Suprapubic skin (tissue), 4 donors: ENCODE measurements at regions not wholly inside any gene's neighbourhood (a gene's known extent, or its start where the extent isn't known, plus 50 kb on each side); places are given as distances from the start of the nearest gene placed in this dataset.

ENCODE experiments used
- DNase-seq, 2 donors: peaks; one replicate each; pipeline ENCODE4 v3.0.0-alpha.2; 2019; ENCODE audit warnings: low spot score in 2 of 2
- H3K27ac ChIP-seq: fragments of 200-600 bp; sonication (generic); one replicate; pipeline ENCODE4 v1.5.1; 2019
- H3K27me3 ChIP-seq: fragments of 200-600 bp; sonication (generic); one replicate; pipeline ENCODE4 v1.5.1; 2019
- H3K36me3 ChIP-seq: fragments of 200-600 bp; sonication (generic); one replicate; pipeline ENCODE4 v1.5.1; 2019
- H3K4me1 ChIP-seq: fragments of 200-600 bp; sonication (generic); one replicate; pipeline ENCODE4 v1.5.1; 2019
- H3K4me3 ChIP-seq: fragments of 200-600 bp; sonication (generic); one replicate; pipeline ENCODE4 v1.5.1; 2019; ENCODE audit warnings: mild to moderate bottlenecking
- H3K9me3 ChIP-seq: fragments of 200-600 bp; sonication (generic); one replicate; pipeline ENCODE4 v1.5.1; 2019
- CTCF ChIP-seq, 2 donors: fragments of 200-600 bp in 1 of 2; fragments of 450-650 bp in 1 of 2; sonication (generic) in 1 of 2; IDR thresholded peaks; one replicate each; pipeline ENCODE4 v1.5.1; 2016 to 2019; ENCODE audit warnings: antibody characterized with exemption in 2 of 2, mild to moderate bottlenecking in 1 of 2, moderate library complexity in 1 of 2
- EP300 ChIP-seq: sonication (generic); formaldehyde crosslinking; IDR thresholded peaks from one replicate; pipeline ENCODE4 v1.6.1; 2017; ENCODE audit warnings: antibody characterized with exemption
- POLR2A ChIP-seq, 2 donors: fragments of 450-650 bp; IDR thresholded peaks; one replicate each; pipeline ENCODE4 v1.6.1; 2017; ENCODE audit warnings: antibody characterized with exemption in 2 of 2, mild to moderate bottlenecking in 2 of 2, moderate library complexity in 2 of 2
- POLR2AphosphoS5 ChIP-seq, 3 donors: sonication (generic); formaldehyde crosslinking; IDR thresholded peaks; one replicate each; pipeline ENCODE4 v1.6.1; 2017; ENCODE audit warnings: antibody characterized with exemption in 3 of 3
- WGBS: methylation state at CpG from one replicate; pipeline ENCODE4 v1.1.5; 2018; 5-methylcytosine and 5-hydroxymethylcytosine counted together

- TF ChIP-seq POLR2A (IDR thresholded peaks at IDR 0.05) (no peak), CTCF (IDR thresholded peaks at IDR 0.05) (no peak), POLR2AphosphoS5 (IDR thresholded peaks at IDR 0.05) (no peak), EP300 (no peak)
- no peak for DNase-seq
- no peaks in the 10 kb centered on the region for H3K4me1 ChIP-seq
- no peaks in the 10 kb centered on the region for H3K27me3 ChIP-seq
- H3K9me3 ChIP-seq, result no peaks in the 10 kb centered on the region
- no peak overlapping the region for H3K4me3 ChIP-seq
- 67% methylated on average over 2 of the region's 2 CpGs for WGBS
- no peaks in the 10 kb centered on the region for H3K36me3 ChIP-seq
- H3K27ac ChIP-seq, result no peak overlapping the region
These were observed 68.1 kb upstream of the MAGI1 start for GRCh38 chr3:66106788-66107187.

- no peak for TF ChIP-seq POLR2AphosphoS5 (IDR thresholded peaks at IDR 0.05)
- no peak for TF ChIP-seq CTCF (IDR thresholded peaks at IDR 0.05)
- no peak for TF ChIP-seq EP300
- no peak for TF ChIP-seq POLR2A (IDR thresholded peaks at IDR 0.05)
- Histone ChIP-seq H3K4me1 (no peaks in the 10 kb centered on the region), H3K9me3 (no peaks in the 10 kb centered on the region), H3K27ac (no peak overlapping the region), H3K27me3 (no peaks in the 10 kb centered on the region), H3K4me3 (no peak overlapping the region), H3K36me3 (no peaks in the 10 kb centered on the region)
- no peak for DNase-seq
These were observed 65.8 kb upstream of the MAGI1 start for GRCh38 chr3:66104535-66104934.

- 88% methylated on average over 3 of the region's 3 CpGs for WGBS
- DNase-seq, result no peak
- no peak overlapping the region for H3K4me3 ChIP-seq
These were observed 65.0 kb upstream of the MAGI1 start for GRCh38 chr3:66103729-66104128.

GRCh38 chr3:66101901-66102300, 63.2 kb upstream of the MAGI1 start:
- H3K27me3 ChIP-seq, result no peaks in the 10 kb centered on the region
- H3K9me3 ChIP-seq, result no peaks in the 10 kb centered on the region
- 75% methylated on average over 3 of the region's 3 CpGs for WGBS
- no peak overlapping the region for H3K4me3 ChIP-seq
- no peak overlapping the region for H3K27ac ChIP-seq
- no peaks in the 10 kb centered on the region for H3K36me3 ChIP-seq
- TF ChIP-seq CTCF (IDR thresholded peaks at IDR 0.05) (no peak), POLR2A (IDR thresholded peaks at IDR 0.05) (no peak), POLR2AphosphoS5 (IDR thresholded peaks at IDR 0.05) (no peak), EP300 (no peak)
- no peak for DNase-seq
- no peaks in the 10 kb centered on the region for H3K4me1 ChIP-seq

More at GRCh38 chr3:66103729-66104128, 65.0 kb upstream of the MAGI1 start:
- TF ChIP-seq POLR2A (IDR thresholded peaks at IDR 0.05) (no peak), EP300 (no peak), CTCF (IDR thresholded peaks at IDR 0.05) (no peak), POLR2AphosphoS5 (IDR thresholded peaks at IDR 0.05) (no peak)
- Histone ChIP-seq H3K9me3 (no peaks in the 10 kb centered on the region), H3K27ac (no peak overlapping the region), H3K36me3 (no peaks in the 10 kb centered on the region), H3K27me3 (no peaks in the 10 kb centered on the region), H3K4me1 (no peaks in the 10 kb centered on the region)

- Histone ChIP-seq H3K4me1 (no peaks in the 10 kb centered on the region), H3K27me3 (no peaks in the 10 kb centered on the region), H3K4me3 (no peak overlapping the region), H3K36me3 (no peaks in the 10 kb centered on the region), H3K27ac (no peak overlapping the region), H3K9me3 (no peaks in the 10 kb centered on the region)
- no peak for DNase-seq
- TF ChIP-seq POLR2AphosphoS5 (IDR thresholded peaks at IDR 0.05), result no peak
- no peak for TF ChIP-seq CTCF (IDR thresholded peaks at IDR 0.05)
- no peak for TF ChIP-seq POLR2A (IDR thresholded peaks at IDR 0.05)
- no peak for TF ChIP-seq EP300
- WGBS, result 83% methylated on average over 1 of the region's 1 CpG
These were observed 60.9 kb upstream of the MAGI1 start for GRCh38 chr3:66099541-66100065.
